NCI-H187 (cell line): ENCODE measurements at regions not wholly inside any gene's neighbourhood (a gene's known extent, or its start where the extent isn't known, plus 50 kb on each side); places are given as distances from the start of the nearest gene placed in this dataset.

Experiments used
- DNase-seq, 2 experiments: peaks; one replicate each; lab custom pipeline; 2025; lab: John Stamatoyannopoulos, UW

- DNase-seq = no peak
Observed at GRCh38 chr4:140213116-140213515, 59.1 kb upstream of the MAML3 start.

DNA sequence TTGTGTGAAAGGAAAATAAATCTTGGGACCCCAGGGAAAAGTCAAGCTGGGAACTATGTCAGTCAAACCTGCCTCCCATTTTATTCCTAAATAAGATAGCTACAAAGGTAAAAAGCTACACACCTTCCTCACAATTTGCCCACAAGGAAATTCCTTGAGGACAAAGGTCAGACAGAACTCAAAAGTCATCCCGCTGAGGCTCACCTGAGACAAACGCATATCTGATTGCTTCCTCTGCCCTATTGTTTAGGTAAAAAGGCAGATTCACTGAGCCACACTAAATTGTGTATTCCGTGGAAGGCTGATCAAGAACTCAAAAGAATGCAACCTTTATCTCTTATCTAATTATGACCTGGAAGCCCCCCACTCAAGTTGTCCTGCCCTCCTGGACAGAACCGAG, 58.7 kb upstream of the MAML3 start:
- no peak for DNase-seq

DNA sequence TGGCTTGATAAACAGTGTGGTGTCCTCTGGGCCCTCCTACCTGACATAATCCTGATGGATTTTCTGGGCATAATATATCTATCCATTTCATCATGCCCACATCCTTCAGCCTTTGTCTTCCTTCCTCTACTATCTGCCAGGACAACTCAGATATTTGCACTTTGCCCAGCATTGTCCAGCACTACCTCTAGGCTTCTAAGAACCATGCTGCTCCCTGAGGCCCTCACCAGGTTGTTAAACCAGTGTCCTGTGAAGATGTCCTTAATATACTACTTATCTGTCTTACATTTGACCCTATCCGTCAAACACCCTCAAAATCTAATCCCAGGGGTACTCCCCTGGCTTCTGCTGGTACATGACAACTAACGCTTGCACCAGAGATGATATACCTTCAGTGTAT, 58.2 kb upstream of the MAML3 start:
- DNase-seq = no peak

GRCh38 chr4:140211693-140212092, 57.7 kb upstream of the MAML3 start:
- DNase-seq = no peak

DNA sequence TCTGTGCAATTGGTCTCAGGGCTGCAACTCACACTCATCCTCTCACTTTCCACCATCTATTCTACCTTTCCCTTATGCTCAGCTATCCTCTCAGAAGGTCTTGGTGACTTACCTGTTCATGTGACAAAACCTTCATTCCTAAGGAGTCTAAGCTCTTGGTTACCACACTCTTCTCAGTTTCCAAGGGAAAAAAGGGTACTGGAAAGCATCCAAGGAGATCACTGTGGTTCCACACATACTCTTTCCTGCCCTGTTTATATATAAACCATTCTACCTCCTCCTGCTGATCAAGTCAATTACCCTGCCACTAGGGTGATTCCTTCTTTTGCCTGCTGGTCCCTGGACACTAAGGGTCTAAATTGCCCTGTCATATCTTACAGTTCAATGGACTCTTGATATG, 57.2 kb upstream of the MAML3 start:
- no peak for DNase-seq

DNA sequence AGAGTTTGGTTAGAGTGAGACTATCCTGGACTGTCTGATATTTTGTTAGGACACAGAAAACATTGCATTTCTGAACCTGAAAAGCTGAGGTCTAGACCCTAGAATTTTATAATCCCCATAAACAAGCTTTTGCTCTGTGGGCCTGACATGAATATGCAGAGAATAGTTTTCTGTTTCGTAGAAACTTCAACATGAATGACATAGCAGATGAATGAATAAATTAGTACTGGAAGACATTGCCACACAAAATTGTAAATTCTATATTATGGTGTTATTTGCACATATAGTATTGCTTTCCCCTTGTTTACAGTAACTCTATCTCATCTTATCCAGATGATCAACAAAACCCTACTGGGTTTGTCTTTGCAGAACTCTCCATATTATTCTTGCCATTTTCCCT, 54.9 kb upstream of the MAML3 start:
- DNase-seq = no peak
